NCI-H748 (cell line): ENCODE measurements at regions not wholly inside any gene's neighbourhood (a gene's known extent, or its start where the extent isn't known, plus 50 kb on each side); places are given as distances from the start of the nearest gene placed in this dataset.

Experiments
- DNase-seq: peaks from one replicate; lab custom pipeline; 2025; ENCODE audit not compliant: unreplicated experiment; lab: John Stamatoyannopoulos, UW

DNA sequence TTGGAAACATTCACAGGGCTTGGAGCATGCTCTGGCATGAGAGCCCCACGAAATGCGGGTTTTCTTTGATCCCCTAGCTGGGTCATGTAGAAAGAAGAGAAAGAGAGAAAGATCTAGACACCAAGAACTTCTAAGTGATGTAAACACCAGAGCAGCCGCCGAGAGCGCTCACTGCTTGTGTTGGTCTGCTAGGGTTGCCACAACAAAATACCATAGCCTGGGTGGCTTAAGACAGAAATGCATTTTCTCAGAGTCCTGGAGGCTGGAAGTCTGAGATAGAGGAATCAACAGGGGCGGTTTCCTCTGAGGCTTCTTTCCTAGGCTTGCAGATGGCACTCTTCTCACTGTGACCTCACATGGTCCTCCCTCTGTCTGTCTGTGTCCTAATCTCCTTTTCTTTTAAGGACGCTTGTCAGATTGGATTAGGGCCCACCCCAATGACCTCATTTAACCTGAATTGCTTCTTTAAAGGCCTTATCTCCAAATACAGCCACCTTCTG, 139.5 kb downstream of the CYLD start:
- DNase-seq = no peak

DNA sequence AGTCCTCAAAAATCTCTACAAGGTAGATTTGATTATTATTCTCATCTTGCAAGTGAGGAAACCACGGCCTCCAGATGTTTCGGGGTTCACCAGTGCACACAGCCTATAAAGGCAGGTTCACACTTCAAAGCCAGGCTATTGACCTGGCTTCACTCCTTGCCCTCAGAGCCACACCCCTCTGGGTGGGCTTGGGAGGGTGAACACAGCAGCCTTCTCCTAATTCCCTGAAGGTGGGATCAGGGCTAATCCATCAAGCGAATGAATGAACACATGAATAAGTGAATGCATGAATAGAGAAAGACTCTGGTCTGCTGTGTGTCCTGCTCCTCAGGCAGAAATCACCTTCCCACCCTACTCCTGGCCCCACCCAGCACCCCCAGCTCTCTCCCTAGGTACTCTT, 139.0 kb downstream of the CYLD start:
- no peak for DNase-seq

DNA sequence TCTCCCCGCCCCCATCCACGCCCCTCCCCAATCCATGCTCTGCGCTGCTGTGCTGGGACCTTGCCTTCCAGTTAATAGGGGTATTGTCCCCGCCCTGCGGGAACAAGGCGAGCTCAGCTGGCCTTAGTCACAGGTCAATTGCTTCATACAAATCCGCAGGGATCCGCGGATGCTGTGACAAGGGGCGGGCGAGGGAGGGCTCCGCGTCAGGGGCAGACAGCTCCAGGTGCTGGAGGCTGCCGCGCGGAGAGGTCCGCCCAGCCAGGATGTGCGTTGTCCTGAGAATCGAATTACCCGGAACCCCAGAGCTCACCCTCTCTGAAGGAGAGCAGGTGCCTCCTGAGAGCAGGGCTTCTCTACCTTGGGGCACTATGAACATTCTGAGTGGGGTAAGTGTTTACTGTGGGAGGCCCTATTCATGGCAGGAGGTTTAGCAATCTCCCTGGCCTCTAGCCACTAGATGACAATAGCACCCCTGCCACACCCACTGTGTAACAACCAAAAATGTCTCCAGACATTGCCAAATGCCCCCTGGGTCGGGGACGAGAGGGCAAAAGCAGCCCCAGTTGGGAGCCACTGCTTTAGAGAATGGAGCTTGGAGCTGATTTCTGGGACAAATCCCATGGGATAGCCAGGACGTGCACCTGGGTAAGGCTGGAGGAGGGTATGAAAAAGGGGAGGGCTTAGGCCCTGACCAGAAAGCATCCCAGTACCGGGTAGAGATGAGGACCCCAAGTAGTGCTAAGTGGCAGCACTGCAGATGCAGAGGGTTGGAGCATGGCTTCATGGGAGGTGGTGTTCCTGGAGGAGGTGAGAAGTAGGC, 138.2 kb downstream of the CYLD start:
- peak; percentile 89 for DNase-seq

DNA sequence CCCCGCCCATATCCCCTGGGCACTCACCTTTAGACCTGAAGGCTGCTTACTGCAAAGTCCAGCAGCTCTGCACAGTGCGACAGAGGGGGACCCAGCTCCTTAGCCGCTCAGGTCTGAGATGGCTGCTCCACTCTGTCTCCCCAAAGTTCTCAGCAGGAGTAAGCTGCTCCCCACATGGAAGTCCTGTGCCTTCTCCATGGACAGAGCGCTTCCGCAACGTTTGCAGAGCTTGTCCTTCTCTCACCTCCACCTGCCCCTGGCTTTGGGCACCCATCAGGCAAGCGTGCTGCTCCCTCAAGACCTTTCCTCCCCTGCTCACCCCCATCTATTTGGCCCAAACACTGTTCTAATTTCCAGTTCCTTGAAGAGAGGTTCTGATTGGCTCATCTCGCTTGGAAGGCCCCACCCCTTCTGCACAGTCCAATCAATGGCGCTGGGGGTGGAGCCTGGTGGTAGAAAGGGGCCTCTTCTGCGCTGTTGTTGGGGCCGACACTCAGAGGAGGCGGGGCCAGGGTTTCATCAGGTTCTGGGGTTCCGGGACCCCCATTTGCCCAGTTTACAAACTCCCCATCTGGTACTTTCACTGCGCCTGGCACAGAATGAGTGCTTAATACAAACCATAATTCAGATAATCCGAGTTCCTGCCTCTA, 137.2 kb downstream of the CYLD start:
- no peak for DNase-seq

DNA sequence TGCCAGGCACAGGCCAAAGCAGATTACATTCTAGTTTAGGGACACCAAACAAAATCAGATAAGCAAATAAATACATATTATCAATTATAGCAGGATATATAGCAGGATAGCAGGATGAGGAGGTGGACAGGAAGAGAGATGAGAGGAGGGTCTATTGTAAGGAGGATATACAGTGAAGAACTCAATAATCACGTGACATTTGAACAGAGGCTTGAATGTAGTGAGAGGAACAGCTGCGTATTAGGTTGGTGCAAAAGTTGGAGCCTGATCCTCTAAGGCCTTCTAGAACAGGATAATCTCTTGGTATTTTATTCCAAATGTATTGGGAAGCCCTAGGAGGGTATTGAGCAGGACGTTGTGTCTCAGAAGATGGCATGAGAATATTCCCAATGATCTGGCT, 136.7 kb downstream of the CYLD start:
- DNase-seq = no peak

DNA sequence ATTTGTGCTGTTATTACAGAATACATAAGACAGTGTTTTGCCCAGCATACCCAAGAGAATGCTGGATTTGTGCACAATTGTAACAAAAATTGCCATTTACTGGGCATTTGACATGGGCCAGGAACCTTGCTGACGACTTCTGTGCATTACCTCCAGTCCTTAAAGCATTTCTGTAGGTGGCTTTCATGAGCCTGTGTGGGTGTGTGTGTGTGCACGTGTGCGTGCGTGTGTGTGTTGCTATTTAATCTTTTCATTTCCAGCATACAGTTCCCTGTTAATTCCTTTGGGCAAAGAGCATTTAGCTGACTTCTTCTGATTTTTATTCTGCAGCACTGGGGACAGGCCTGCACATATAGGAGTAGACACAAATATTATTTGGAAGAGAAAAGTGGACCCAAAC, 134.4 kb downstream of the CYLD start:
- DNase-seq = no peak

GRCh38 chr16:50868577-50868976, 126.7 kb downstream of the CYLD start:
- no peak for DNase-seq

GRCh38 chr16:50866806-50867205, 124.9 kb downstream of the CYLD start:
- no peak for DNase-seq

GRCh38 chr16:50864386-50864785, 122.5 kb downstream of the CYLD start:
- no peak for DNase-seq

DNA sequence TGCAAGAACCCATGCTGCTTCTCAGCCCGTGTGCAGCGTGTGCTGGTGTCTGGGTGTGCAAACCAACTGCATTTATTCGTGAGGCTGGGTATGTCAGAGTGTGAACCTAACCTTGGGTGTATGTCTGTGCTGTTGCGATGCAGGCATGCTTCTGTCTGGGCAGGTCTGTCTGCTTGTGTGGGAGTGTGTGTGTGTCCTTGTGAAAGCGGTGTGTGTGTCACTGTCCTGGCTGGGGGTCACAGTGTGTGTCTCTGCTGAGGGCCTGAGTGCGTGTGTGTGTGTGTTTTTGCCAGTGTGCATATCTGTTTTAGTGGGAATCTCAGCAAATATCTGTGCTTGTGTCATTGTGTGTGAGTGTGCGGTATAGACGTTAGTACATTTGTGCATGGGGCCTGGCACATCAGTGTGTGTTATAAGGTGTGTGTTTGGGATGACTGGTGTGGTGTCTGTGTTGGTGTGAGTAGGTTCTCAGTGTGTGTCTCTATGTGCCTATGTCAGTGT, 121.8 kb downstream of the CYLD start:
- no peak for DNase-seq

GRCh38 chr16:50862818-50863643, 121.1 kb downstream of the CYLD start:
- no peak for DNase-seq

DNA sequence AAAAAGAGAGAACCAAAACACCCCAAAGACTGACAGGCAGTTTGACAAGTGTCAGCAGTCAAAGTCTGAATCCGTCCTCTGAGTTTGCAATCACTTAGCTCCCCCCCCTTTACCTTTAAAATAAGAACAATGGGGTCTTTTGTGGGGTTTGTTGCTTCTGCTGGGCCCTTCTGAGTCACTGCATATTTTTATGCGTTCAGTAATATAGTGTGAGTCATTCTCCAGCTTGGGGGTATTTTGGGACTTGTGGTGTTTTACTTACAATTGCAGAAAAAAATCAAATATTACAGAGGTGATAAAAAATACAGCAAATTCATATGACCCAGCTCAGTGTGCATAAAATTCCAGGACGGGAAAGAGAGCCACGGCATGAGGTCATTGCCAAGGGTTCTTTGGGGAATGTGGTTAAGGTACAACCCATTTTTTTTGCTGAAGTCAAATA, 120.1 kb downstream of the CYLD start:
- DNase-seq = no peak

DNA sequence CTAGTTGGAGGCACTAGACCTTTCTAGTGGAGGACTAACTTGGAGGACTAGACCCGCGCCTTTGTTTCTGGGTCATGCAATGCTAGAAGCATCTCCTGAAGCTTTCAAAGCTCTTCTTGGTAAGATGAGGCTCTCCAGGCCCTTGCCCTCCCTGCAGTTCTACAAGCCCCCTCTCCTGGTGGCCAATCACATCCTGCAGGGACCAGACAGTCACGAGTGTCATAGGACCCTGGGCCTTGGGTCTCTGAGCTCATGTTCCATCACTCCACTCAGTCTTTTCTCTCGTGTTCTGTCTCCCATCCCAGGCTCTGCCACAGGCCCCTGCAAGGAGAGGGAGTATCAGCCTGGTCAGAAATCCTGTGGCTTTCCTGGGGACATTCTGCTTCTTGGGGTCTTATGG, 119.6 kb downstream of the CYLD start:
- no peak for DNase-seq

DNA sequence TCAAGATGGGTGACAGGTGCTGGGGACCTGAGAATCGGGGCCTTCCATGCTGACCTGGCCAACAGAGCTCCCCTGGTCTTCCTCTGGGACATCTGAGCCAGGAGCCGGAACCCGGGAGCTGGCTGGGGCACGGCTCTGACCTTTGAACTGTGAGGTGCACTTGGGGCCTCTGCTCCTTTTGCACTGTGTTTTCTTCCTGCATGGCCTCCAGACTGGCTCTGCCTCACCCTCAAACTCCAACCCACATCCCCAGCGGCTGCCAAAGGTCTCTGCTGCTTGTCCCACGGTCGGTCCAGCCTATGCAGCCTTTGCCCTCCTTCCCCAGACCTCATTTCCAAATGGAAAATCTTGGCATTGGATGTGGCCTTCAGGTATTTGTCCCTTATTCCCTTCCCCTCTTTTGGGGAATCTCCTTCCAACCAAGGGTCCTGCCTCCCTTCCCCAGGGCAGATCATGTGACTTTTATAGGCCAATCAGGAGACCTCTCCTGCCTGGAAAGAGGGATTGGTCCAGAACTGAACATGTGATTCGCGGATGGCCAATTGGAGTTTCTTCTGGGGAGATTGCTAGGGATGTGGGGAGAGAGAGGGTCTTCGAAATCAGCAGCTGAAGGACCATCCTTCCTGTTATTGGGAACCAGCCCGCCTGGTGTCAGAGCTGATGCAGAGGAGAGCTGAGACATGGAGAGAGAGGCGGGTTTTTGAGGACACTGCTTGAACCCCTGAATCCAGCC, 117.9 kb downstream of the CYLD start:
- DNase-seq = no peak

DNA sequence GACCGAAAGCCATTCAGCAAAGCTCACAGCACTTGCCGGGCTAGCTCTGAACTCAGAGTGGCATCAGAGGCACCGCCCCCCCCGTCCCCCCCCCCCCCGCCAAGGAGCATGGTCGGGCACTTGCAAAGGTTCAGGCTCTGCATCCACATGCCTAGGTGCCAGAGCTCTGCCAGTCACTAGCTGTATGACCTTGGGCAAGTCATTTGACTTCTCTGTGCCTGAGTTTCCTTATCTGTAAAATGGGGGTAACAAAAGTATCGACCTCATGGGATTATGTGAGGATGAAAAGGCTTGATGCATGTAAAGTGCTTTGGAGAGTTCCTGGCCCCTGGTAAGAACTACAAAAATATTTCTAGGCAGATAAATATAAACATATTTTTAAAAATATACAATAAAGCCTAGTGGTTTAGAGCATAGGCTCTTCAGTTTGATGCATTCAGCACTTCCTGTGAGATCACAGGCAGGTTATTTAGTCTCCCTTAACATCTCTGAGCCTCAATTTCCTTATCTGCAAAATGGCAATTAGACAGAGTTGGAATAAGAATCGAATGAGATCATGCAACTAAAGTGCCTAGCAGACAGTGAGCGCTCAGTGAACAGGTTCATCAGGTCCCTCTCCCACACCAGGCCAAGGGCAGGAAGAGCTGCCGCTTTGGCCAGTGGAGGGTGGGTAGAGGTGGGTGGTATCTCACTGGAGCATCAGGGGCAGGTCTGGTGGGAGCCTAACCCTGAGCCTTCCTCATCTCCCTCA, 117.2 kb downstream of the CYLD start:
- no peak for DNase-seq

DNA sequence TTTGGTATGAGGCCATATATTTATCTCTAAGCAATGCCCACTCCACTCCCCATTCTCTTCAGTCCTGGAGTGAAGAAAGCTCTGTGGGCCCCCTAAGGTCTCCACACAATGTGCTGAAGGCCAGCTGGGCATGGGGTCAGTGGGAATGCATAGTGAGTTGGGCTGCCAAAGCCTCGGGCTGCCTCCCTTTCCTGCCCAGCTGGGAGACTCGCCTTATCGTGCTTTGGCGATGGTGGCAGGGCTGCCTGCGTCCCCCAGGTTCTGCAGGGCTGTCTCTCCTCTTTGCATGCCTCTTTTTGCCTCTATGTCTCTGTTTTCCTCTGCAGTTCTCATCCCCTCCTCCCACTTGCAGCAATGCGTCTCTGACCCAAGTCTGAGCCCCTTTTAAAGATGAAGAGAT, 116.5 kb downstream of the CYLD start:
- DNase-seq = no peak

DNA sequence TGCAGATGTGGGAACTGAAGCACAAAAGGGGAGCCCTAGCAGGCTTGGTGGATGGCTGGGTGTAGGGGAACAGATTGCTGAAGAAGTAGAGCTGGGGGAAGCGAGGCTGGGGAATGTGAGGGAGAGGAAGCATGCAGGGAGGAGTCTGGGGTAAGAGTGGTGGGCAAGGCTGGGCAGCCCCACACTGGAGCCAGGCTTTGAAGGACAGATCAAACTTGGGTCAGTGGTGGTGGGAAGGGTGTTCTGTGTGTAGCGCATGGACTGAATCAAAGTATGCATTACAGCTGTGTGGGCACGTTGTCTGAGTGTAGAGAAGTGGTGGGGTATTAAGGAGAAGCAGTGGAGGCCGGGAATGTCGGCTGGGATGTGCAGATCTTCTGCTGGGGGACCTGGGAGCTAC, 116.0 kb downstream of the CYLD start:
- no peak for DNase-seq

GRCh38 chr16:50856991-50857390, 115.1 kb downstream of the CYLD start:
- DNase-seq = no peak

DNA sequence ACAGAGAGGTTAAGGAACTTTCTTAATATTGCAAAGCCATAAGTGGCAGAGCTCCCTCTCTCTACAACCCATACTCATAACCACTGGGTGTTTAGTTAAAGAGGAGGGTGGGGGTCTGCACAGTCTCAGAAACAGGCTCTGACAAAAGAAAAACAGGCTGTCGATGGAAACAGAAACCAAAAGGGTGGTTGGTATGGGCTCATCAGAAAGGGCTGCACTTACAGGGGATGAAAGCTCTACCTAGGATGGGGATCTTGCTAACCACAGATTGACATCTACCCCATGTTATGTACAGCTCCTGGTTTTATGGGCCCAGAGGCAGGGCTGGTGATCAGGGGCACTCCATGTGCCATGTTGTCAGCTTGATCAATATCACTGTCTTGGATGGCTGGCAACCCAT, 111.4 kb downstream of the CYLD start:
- no peak for DNase-seq
